Fibroblast of lung (primary cell): ENCODE measurements at regions not wholly inside any gene's neighbourhood (a gene's known extent, or its start where the extent isn't known, plus 50 kb on each side); places are given as distances from the start of the nearest gene placed in this dataset.

ENCODE experiments used
- DNase-seq, 2 donors: peaks; one replicate each; pipeline versions ENCODE4 v3.0.0 to v3.0.0-alpha.2; 2010; ENCODE audit warnings: low read depth in 2 of 2
- H2AFZ ChIP-seq: 2 replicates; pipeline ENCODE4 v1.5.1; 2012; ENCODE audit warnings: low read length, control low read depth, inconsistent platforms
- H3K27ac ChIP-seq: 2 replicates; pipeline ENCODE4 v1.5.1; 2011; ENCODE audit warnings: low read length, control low read depth; ENCODE audit not compliant: insufficient read depth
- H3K27me3 ChIP-seq: 2 replicates; pipeline ENCODE4 v1.5.1; 2011; ENCODE audit warnings: mild to moderate bottlenecking, low read length; ENCODE audit not compliant: control insufficient read depth, insufficient read depth
- H3K36me3 ChIP-seq: 2 replicates; pipeline ENCODE4 v1.5.1; 2011; ENCODE audit warnings: low read length; ENCODE audit not compliant: control insufficient read depth, insufficient read depth
- H3K4me1 ChIP-seq: 2 replicates; pipeline ENCODE4 v1.5.1; 2011; ENCODE audit warnings: low read length; ENCODE audit not compliant: control insufficient read depth, insufficient read depth; ENCODE audit errors: extremely low read depth
- H3K4me2 ChIP-seq: 2 replicates; pipeline ENCODE4 v1.5.1; 2011; ENCODE audit warnings: low read length, control low read depth; ENCODE audit not compliant: insufficient read depth; ENCODE audit errors: extremely low read depth
- H3K4me3 ChIP-seq, 4 experiments: fragments of 200-600 bp in 1 of 4; sonication (generic) in 1 of 4; replicated peaks in 1 of 4; 2 replicates each; pipeline ENCODE4 v1.5.1; 2011 to 2016; ENCODE audit warnings: low read length in 4 of 4, low read depth in 3 of 4, mild to moderate bottlenecking in 3 of 4, control low read depth in 2 of 4, inconsistent platforms in 1 of 4, mixed read lengths in 1 of 4; ENCODE audit not compliant: insufficient read depth in 1 of 4; ENCODE audit errors: control extremely low read depth in 1 of 4
- H3K79me2 ChIP-seq: 2 replicates; pipeline ENCODE4 v1.5.1; 2012; ENCODE audit warnings: mild to moderate bottlenecking, low read length, inconsistent platforms; ENCODE audit not compliant: control insufficient read depth, insufficient read depth
- H3K9ac ChIP-seq: 2 replicates; pipeline ENCODE4 v1.5.1; 2011; ENCODE audit warnings: mild to moderate bottlenecking, low read length, control low read depth; ENCODE audit not compliant: insufficient read depth
- H3K9me3 ChIP-seq: 2 replicates; pipeline ENCODE4 v1.5.1; 2012; ENCODE audit warnings: low read depth, low read length; ENCODE audit not compliant: control insufficient read depth, insufficient read depth
- H4K20me1 ChIP-seq: 2 replicates; pipeline ENCODE4 v1.5.1; 2011; ENCODE audit warnings: low read length; ENCODE audit not compliant: control insufficient read depth, insufficient read depth; ENCODE audit errors: extremely low read depth
- EZH2 ChIP-seq: IDR thresholded peaks from 2 replicates; pipeline ENCODE4 v1.5.1; 2012; ENCODE audit warnings: low read length, control low read depth, mild to moderate bottlenecking; ENCODE audit errors: missing control alignments
- TF ChIP-seq, protein P1 (sequence below), 2 donors: IDR thresholded peaks in 1 of 2; conservative IDR thresholded peaks in 1 of 2; 1 replicate in 1 of 2; 2 replicates in 1 of 2; pipeline ENCODE4 v1.5.1; 2011 to 2012; ENCODE audit warnings: low read length in 2 of 2, control low read depth in 1 of 2, inconsistent platforms in 1 of 2, low read depth in 1 of 2, mild to moderate bottlenecking in 1 of 2

DNA sequence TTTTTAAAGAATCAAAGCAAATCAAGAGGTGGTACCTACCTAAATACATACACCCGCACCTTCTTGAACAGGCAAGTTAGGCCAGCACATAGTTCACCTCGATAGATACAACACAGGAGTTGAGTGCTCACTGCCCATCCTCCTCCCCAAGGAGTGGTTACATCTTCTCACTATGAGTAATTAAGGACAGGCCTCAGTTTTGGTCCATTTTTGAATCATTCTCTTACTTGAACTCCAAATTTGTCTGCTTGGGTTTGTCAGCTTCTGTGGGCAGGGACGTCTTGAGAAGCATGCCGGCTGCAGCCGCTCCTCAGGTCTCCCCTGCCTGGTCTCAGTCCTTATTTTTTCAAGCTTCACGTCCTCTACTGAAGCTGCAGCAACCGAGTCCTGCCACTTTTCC is 190.6 kb upstream of the RBPJ start:
- H3K4me3 ChIP-seq, result no peak overlapping the region
- H4K20me1 ChIP-seq, result no peaks in the 10 kb centered on the region
- no peaks in the 10 kb centered on the region for H3K9me3 ChIP-seq
- H2AFZ ChIP-seq, result no peak overlapping the region
- no peaks in the 10 kb centered on the region for H3K4me1 ChIP-seq
- no peaks in the 10 kb centered on the region for H3K27me3 ChIP-seq
- DNase-seq, result no peak
- no peak overlapping the region for H3K27ac ChIP-seq
- no peak overlapping the region for H3K4me2 ChIP-seq
- no peaks in the 10 kb centered on the region for H3K36me3 ChIP-seq
- no peaks in the 10 kb centered on the region for H3K79me2 ChIP-seq
- TF ChIP-seq EZH2, result no peak
- TF ChIP-seq, protein P1, sequence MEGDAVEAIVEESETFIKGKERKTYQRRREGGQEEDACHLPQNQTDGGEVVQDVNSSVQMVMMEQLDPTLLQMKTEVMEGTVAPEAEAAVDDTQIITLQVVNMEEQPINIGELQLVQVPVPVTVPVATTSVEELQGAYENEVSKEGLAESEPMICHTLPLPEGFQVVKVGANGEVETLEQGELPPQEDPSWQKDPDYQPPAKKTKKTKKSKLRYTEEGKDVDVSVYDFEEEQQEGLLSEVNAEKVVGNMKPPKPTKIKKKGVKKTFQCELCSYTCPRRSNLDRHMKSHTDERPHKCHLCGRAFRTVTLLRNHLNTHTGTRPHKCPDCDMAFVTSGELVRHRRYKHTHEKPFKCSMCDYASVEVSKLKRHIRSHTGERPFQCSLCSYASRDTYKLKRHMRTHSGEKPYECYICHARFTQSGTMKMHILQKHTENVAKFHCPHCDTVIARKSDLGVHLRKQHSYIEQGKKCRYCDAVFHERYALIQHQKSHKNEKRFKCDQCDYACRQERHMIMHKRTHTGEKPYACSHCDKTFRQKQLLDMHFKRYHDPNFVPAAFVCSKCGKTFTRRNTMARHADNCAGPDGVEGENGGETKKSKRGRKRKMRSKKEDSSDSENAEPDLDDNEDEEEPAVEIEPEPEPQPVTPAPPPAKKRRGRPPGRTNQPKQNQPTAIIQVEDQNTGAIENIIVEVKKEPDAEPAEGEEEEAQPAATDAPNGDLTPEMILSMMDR (conservative IDR thresholded peaks at IDR 0.05 in 1 of 2, IDR thresholded peaks at IDR 0.05 in 1 of 2; ENCODE audit: low read depth in 1 of 2, low read length in 2 of 2), result no peak
- H3K9ac ChIP-seq, result no peak overlapping the region

DNA sequence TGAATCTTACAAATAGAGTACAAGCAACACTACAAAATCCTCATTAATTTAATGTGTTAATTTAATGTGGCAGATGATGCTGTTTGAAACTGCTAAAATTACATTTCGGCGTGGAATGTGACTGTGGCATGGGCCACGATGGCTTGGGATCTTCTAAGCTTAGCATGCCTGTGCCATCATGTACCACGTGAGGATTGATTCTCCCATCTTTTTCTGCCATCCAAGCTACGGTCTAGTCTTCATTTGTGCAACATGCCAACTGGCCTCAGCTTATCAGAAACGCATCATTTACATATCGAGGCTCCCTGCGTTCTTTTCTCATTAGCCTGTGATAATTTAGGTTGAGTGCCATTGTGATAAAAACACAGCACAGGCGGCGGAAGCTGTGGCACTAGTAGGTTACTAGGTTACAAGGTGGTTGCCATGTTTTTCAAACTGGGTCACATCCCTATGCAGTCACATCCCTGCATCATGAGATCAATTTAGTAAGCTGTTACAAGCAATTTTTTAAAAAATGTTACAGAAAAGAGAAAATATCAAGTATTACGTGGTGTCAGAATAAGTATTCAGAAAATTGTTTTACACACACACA is 189.9 kb upstream of the RBPJ start:
- no peak overlapping the region for H2AFZ ChIP-seq
- H3K27me3 ChIP-seq, result no peaks in the 10 kb centered on the region
- H3K79me2 ChIP-seq, result no peaks in the 10 kb centered on the region
- H3K4me1 ChIP-seq, result no peaks in the 10 kb centered on the region
- H3K36me3 ChIP-seq, result no peaks in the 10 kb centered on the region
- H3K27ac ChIP-seq, result no peak overlapping the region
- TF ChIP-seq, protein P1 (conservative IDR thresholded peaks at IDR 0.05 in 1 of 2, IDR thresholded peaks at IDR 0.05 in 1 of 2; ENCODE audit: low read depth in 1 of 2, low read length in 2 of 2), result no peak
- TF ChIP-seq EZH2, result no peak
- H3K9me3 ChIP-seq, result no peaks in the 10 kb centered on the region
- H3K9ac ChIP-seq, result no peak overlapping the region
- H3K4me2 ChIP-seq, result no peak overlapping the region
- no peaks in the 10 kb centered on the region for H4K20me1 ChIP-seq
- no peak for DNase-seq
- H3K4me3 ChIP-seq, result no peak overlapping the region

DNA sequence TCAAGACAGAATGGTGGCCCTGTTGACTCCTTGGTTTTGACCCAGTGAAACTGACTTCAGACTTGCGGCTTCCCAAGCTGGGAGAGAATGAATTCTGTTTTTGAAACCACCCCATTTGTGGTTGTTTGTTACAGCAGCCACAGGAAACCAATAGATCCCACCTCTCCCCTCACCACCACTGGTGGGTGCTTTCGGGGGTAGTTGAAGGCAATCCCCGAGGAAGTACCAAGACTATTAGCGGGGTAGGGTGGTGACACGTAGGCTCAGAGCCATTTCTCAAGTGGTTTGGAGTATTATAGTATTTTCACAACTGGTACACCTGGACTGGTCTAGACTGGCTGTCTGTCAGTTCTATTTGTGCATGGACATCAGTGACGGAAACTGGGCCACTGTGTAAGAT is 189.1 kb upstream of the RBPJ start:
- Histone ChIP-seq H3K27ac (no peak overlapping the region), H3K27me3 (no peaks in the 10 kb centered on the region), H3K79me2 (no peaks in the 10 kb centered on the region), H2AFZ (no peak overlapping the region), H3K4me2 (no peak overlapping the region), H3K4me3 (no peak overlapping the region), H4K20me1 (no peaks in the 10 kb centered on the region), H3K9me3 (no peaks in the 10 kb centered on the region), H3K4me1 (no peaks in the 10 kb centered on the region), H3K9ac (no peak overlapping the region), H3K36me3 (no peaks in the 10 kb centered on the region)
- TF ChIP-seq, protein P1 (conservative IDR thresholded peaks at IDR 0.05 in 1 of 2, IDR thresholded peaks at IDR 0.05 in 1 of 2; ENCODE audit: low read depth in 1 of 2, low read length in 2 of 2), result no peak
- TF ChIP-seq EZH2, result no peak
- DNase-seq, result no peak
